Activated naive CD4-positive, alpha-beta T cell treated with anti-CD3 and anti-CD28 coated beads, Interleukin-2, amount 50 U/mL, for 24 hours (primary cell): ENCODE measurements at regions not wholly inside any gene's neighbourhood (a gene's known extent, or its start where the extent isn't known, plus 50 kb on each side); places are given as distances from the start of the nearest gene placed in this dataset.
"Not testable (repeated sequence)": the region's sequence is repeated elsewhere in the genome, so short reads cannot be mapped to it uniquely, and the experiment has no call there.

Experiments
- H3K27ac Mint-ChIP-seq: one replicate; pipeline ENCODE4 v1.8.0; 2021; ENCODE audit warnings: mild to moderate bottlenecking, mixed read lengths
- H3K27me3 Mint-ChIP-seq: one replicate; pipeline ENCODE4 v1.8.0; 2021; ENCODE audit warnings: mixed read lengths
- H3K36me3 Mint-ChIP-seq: one replicate; pipeline ENCODE4 v1.8.0; 2021; ENCODE audit warnings: mixed read lengths
- H3K4me1 Mint-ChIP-seq: one replicate; pipeline ENCODE4 v1.8.0; 2021; ENCODE audit warnings: mixed read lengths
- H3K4me3 Mint-ChIP-seq: one replicate; pipeline ENCODE4 v1.8.0; 2021; ENCODE audit warnings: mild to moderate bottlenecking, mixed read lengths
- H3K9me3 Mint-ChIP-seq: one replicate; pipeline ENCODE4 v1.8.0; 2021; ENCODE audit warnings: mixed read lengths

GRCh38 chr5:38662090-38662489 is 105.6 kb upstream of the LIFR start:
- Mint-ChIP-seq H3K36me3 (no peaks in the 10 kb centered on the region), H3K4me1 (no peaks in the 10 kb centered on the region), H3K27me3 (peaks cover 23% of the 10 kb centered on the region)

GRCh38 chr5:38663249-38663648 is 106.8 kb upstream of the LIFR start:
- H3K4me1 Mint-ChIP-seq: no peaks in the 10 kb centered on the region
- H3K27me3 Mint-ChIP-seq: peaks cover 20% of the 10 kb centered on the region
- no peak overlapping the region for H3K4me3 Mint-ChIP-seq
- no peaks in the 10 kb centered on the region for H3K36me3 Mint-ChIP-seq
- no peaks in the 10 kb centered on the region for H3K9me3 Mint-ChIP-seq
- no peak overlapping the region for H3K27ac Mint-ChIP-seq

More at GRCh38 chr5:38662090-38662489, 105.6 kb upstream of the LIFR start:
- H3K27ac Mint-ChIP-seq: no peak overlapping the region
- no peaks in the 10 kb centered on the region for H3K9me3 Mint-ChIP-seq
- H3K4me3 Mint-ChIP-seq: no peak overlapping the region

- Mint-ChIP-seq H3K4me3 (no peak overlapping the region), H3K27me3 (peaks cover 16% of the 10 kb centered on the region), H3K27ac (no peak overlapping the region)
Measured at GRCh38 chr5:38666668-38667498, 110.4 kb upstream of the LIFR start.

GRCh38 chr5:38667499-38667776 is 111.0 kb upstream of the LIFR start:
- Mint-ChIP-seq H3K9me3 (no peaks in the 10 kb centered on the region), H3K27me3 (peaks cover 14% of the 10 kb centered on the region), H3K27ac (no peak overlapping the region), H3K36me3 (no peaks in the 10 kb centered on the region), H3K4me3 (no peak overlapping the region), H3K4me1 (no peaks in the 10 kb centered on the region)

More at GRCh38 chr5:38666668-38667498, 110.4 kb upstream of the LIFR start:
- H3K9me3 Mint-ChIP-seq: no peaks in the 10 kb centered on the region
- no peaks in the 10 kb centered on the region for H3K36me3 Mint-ChIP-seq
- no peaks in the 10 kb centered on the region for H3K4me1 Mint-ChIP-seq

- Mint-ChIP-seq H3K27me3 (peaks cover 16% of the 10 kb centered on the region), H3K27ac (no peak overlapping the region), H3K4me1 (no peaks in the 10 kb centered on the region), H3K4me3 (no peak overlapping the region), H3K36me3 (no peaks in the 10 kb centered on the region), H3K9me3 (peaks cover 5% of the 10 kb centered on the region)
Measured at GRCh38 chr5:38669361-38669880, 113.0 kb upstream of the LIFR start.

GRCh38 chr5:38670066-38670465 is 113.6 kb upstream of the LIFR start:
- Mint-ChIP-seq H3K27ac (no peak overlapping the region), H3K4me3 (no peak overlapping the region), H3K27me3 (peaks cover 17% of the 10 kb centered on the region), H3K36me3 (no peaks in the 10 kb centered on the region), H3K9me3 (peaks cover 5% of the 10 kb centered on the region), H3K4me1 (no peaks in the 10 kb centered on the region)

GRCh38 chr5:38670878-38671277 is 114.4 kb upstream of the LIFR start:
- Mint-ChIP-seq H3K4me3 (no peak overlapping the region), H3K36me3 (no peaks in the 10 kb centered on the region), H3K9me3 (peaks cover 5% of the 10 kb centered on the region), H3K27me3 (peaks cover 15% of the 10 kb centered on the region), H3K27ac (no peak overlapping the region), H3K4me1 (no peaks in the 10 kb centered on the region)

GRCh38 chr5:38672059-38672788 is 115.8 kb upstream of the LIFR start:
- Mint-ChIP-seq H3K4me1 (no peaks in the 10 kb centered on the region), H3K36me3 (no peaks in the 10 kb centered on the region), H3K27ac (no peak overlapping the region), H3K4me3 (no peak overlapping the region), H3K9me3 (peaks cover 5% of the 10 kb centered on the region), H3K27me3 (peaks cover 11% of the 10 kb centered on the region)

GRCh38 chr5:38673671-38674071 is 117.2 kb upstream of the LIFR start:
- Mint-ChIP-seq H3K4me1 (no peaks in the 10 kb centered on the region), H3K4me3 (no peak overlapping the region), H3K27ac (no peak overlapping the region), H3K27me3 (peaks cover 11% of the 10 kb centered on the region), H3K36me3 (no peaks in the 10 kb centered on the region), H3K9me3 (peaks cover 5% of the 10 kb centered on the region)

- H3K4me1 Mint-ChIP-seq: no peaks in the 10 kb centered on the region
- H3K27ac Mint-ChIP-seq: no peak overlapping the region
- H3K27me3 Mint-ChIP-seq: peaks cover 7% of the 10 kb centered on the region
- no peaks in the 10 kb centered on the region for H3K36me3 Mint-ChIP-seq
- H3K9me3 Mint-ChIP-seq: peaks cover 5% of the 10 kb centered on the region
- no peak overlapping the region for H3K4me3 Mint-ChIP-seq
Measured at GRCh38 chr5:38675443-38675842, 119.0 kb upstream of the LIFR start.

GRCh38 chr5:38677636-38678035 is 121.2 kb upstream of the LIFR start:
- Mint-ChIP-seq H3K27ac (no peak overlapping the region), H3K9me3 (peaks cover 5% of the 10 kb centered on the region), H3K36me3 (no peaks in the 10 kb centered on the region)

GRCh38 chr5:38678076-38678475 is 121.6 kb upstream of the LIFR start:
- Mint-ChIP-seq H3K27ac (no peak overlapping the region), H3K4me3 (no peak overlapping the region), H3K36me3 (no peaks in the 10 kb centered on the region), H3K4me1 (no peaks in the 10 kb centered on the region), H3K27me3 (peaks cover 4% of the 10 kb centered on the region), H3K9me3 (peaks cover 5% of the 10 kb centered on the region)

More at GRCh38 chr5:38677636-38678035, 121.2 kb upstream of the LIFR start:
- H3K4me3 Mint-ChIP-seq: no peak overlapping the region
- H3K27me3 Mint-ChIP-seq: peaks cover 4% of the 10 kb centered on the region
- H3K4me1 Mint-ChIP-seq: no peaks in the 10 kb centered on the region

GRCh38 chr5:38678697-38679096 is 122.3 kb upstream of the LIFR start:
- H3K27me3 Mint-ChIP-seq, H3K36me3 Mint-ChIP-seq, H3K9me3 Mint-ChIP-seq: not testable (repeated sequence)

GRCh38 chr5:38680094-38680825 is 123.8 kb upstream of the LIFR start:
- Mint-ChIP-seq H3K27ac (no peak overlapping the region), H3K9me3 (no peaks in the 10 kb centered on the region), H3K4me1 (no peaks in the 10 kb centered on the region), H3K4me3 (no peak overlapping the region), H3K27me3 (no peaks in the 10 kb centered on the region), H3K36me3 (no peaks in the 10 kb centered on the region)

More at GRCh38 chr5:38678697-38679096, 122.3 kb upstream of the LIFR start:
- not testable (repeated sequence) for H3K27ac Mint-ChIP-seq, H3K4me3 Mint-ChIP-seq, H3K4me1 Mint-ChIP-seq

GRCh38 chr5:38681029-38681706 is 124.7 kb upstream of the LIFR start:
- Mint-ChIP-seq H3K36me3 (no peaks in the 10 kb centered on the region), H3K4me1 (no peaks in the 10 kb centered on the region), H3K27ac (no peak overlapping the region), H3K9me3 (no peaks in the 10 kb centered on the region), H3K4me3 (no peak overlapping the region), H3K27me3 (no peaks in the 10 kb centered on the region)
